Neutrophil (primary cell): ENCODE measurements at regions not wholly inside any gene's neighbourhood (a gene's known extent, or its start where the extent isn't known, plus 50 kb on each side); places are given as distances from the start of the nearest gene placed in this dataset.

Experiments
- H3K27ac ChIP-seq: fragments of 200-600 bp; sonication (generic); 2 replicates; pipeline ENCODE4 v1.5.1; 2016; ENCODE audit warnings: mild to moderate bottlenecking, moderate library complexity
- H3K27me3 ChIP-seq: fragments of 200-600 bp; sonication (generic); 2 replicates; pipeline ENCODE4 v1.6.0; 2016; ENCODE audit warnings: mild to moderate bottlenecking
- H3K36me3 ChIP-seq: fragments of 200-600 bp; sonication (generic); 2 replicates; pipeline ENCODE4 v1.5.1; 2017
- H3K4me1 ChIP-seq, 2 experiments: fragments of 200-600 bp in 1 of 2; sonication (generic) in 1 of 2; 1 replicate in 1 of 2; 2 replicates in 1 of 2; pipeline versions ENCODE4 v1.5.1 to v1.6.1; 2013 to 2016; ENCODE audit warnings: low read depth in 1 of 2, low read length in 1 of 2, mild to moderate bottlenecking in 1 of 2, moderate library complexity in 1 of 2; ENCODE audit not compliant: control insufficient read depth in 1 of 2, insufficient read depth in 1 of 2
- H3K4me3 ChIP-seq, 2 experiments: fragments of 200-600 bp in 1 of 2; sonication (generic) in 1 of 2; 1 replicate in 1 of 2; 2 replicates in 1 of 2; pipeline ENCODE4 v1.5.1; 2013 to 2016; ENCODE audit warnings: low read depth in 1 of 2, low read length in 1 of 2, mild to moderate bottlenecking in 1 of 2, moderate library complexity in 1 of 2
- H3K9me3 ChIP-seq: fragments of 200-600 bp; sonication (generic); 2 replicates; pipeline ENCODE4 v1.5.1; 2016
- TF ChIP-seq, protein P1 (sequence below): fragments of 200-600 bp; sonication (generic); IDR thresholded peaks from 2 replicates; pipeline ENCODE4 v1.5.1; 2016; ENCODE audit warnings: antibody characterized with exemption

DNA sequence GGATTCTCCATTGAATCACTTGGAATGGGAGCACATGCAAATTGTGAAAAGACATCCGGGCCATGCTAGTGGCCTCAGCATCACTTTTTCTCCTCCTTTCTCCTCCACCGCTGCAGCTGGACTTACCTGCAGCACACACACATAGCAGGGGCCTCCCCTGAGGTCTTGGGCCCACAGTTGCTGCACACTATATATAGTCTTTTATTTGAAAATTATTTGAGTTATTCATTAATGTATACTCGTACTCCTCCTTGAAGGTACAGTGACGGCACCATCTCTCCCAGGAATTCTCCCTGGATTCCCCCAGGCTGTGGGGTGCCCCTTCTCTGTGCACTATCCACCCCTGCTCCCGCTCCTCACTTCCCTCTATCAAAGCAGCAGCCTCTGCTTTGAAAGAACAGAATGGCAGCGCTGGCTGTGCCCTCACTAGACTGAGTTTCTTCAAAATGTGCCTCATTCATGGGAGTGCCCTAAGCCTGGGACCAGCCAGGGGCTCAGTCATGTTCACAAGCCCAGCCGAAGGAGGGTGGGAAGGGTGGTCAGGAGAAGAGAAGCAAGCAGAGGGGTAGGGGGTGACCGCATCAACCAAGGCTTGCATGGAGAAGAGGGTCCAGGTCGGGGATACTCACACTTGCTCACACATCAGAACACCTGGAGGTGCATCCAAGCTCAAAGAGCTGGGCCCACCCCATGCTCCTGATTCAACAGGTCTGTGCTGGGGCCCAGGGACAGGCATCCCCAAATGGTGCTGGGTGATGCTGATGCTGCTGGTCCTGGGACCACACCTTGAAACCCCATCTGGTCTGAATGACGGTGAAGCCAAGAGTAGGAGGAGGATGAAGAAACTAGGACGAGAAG, 156.2 kb upstream of the ZMIZ1 start:
- H3K4me3 ChIP-seq, result no peak overlapping the region
- TF ChIP-seq, protein P1, sequence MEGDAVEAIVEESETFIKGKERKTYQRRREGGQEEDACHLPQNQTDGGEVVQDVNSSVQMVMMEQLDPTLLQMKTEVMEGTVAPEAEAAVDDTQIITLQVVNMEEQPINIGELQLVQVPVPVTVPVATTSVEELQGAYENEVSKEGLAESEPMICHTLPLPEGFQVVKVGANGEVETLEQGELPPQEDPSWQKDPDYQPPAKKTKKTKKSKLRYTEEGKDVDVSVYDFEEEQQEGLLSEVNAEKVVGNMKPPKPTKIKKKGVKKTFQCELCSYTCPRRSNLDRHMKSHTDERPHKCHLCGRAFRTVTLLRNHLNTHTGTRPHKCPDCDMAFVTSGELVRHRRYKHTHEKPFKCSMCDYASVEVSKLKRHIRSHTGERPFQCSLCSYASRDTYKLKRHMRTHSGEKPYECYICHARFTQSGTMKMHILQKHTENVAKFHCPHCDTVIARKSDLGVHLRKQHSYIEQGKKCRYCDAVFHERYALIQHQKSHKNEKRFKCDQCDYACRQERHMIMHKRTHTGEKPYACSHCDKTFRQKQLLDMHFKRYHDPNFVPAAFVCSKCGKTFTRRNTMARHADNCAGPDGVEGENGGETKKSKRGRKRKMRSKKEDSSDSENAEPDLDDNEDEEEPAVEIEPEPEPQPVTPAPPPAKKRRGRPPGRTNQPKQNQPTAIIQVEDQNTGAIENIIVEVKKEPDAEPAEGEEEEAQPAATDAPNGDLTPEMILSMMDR, result no peak
- H3K9me3 ChIP-seq, result no peaks in the 10 kb centered on the region
- no peaks in the 10 kb centered on the region for H3K27me3 ChIP-seq
- no peak overlapping the region for H3K27ac ChIP-seq
- H3K4me1 ChIP-seq, result no peaks in the 10 kb centered on the region
- no peaks in the 10 kb centered on the region for H3K36me3 ChIP-seq

DNA sequence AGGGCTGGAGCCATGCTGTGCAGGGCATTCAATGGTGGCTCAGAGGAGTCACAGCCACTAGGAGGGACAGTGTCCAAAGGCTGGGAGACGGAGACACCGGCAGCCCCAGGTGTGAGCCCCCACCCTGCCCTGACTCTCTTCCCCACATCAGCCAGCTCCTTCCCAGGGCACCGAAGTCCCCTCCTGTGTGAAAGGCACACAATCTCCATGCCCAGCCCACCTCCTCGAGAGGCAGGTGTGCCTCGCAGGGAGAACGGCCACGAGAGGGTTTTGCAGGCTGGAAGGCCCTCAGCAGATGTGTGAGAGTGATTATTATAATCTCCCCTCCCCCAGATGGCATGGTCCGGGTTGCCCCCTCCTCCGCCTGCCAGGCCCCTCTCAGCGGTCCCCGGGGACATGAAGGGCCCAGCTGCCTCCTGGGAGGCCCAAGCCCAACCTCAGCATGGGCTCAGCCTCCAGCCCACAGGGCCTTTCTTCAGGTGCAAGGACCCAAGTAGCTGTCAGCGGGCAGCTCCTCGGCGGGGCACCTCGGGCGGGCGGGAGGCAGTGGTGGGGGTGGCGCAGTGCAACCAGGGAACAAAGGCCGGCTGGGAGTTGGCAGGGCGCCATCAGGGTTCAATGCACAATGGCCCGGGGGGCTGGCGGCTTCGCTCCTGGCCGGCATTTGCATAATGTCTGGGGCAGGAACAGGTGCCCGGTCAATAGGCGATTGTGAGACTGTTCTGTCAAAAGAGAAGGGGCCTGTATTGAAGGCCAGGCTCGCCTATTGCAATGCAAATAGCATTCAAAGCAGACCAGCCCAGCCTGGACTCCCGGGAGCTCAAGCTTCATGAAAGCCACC, 155.3 kb upstream of the ZMIZ1 start:
- H3K4me1 ChIP-seq, result no peaks in the 10 kb centered on the region
- H3K4me3 ChIP-seq, result no peak overlapping the region
- no peaks in the 10 kb centered on the region for H3K9me3 ChIP-seq
- no peaks in the 10 kb centered on the region for H3K36me3 ChIP-seq
- no peaks in the 10 kb centered on the region for H3K27me3 ChIP-seq
- TF ChIP-seq, protein P1, result no peak
- H3K27ac ChIP-seq, result no peak overlapping the region

DNA sequence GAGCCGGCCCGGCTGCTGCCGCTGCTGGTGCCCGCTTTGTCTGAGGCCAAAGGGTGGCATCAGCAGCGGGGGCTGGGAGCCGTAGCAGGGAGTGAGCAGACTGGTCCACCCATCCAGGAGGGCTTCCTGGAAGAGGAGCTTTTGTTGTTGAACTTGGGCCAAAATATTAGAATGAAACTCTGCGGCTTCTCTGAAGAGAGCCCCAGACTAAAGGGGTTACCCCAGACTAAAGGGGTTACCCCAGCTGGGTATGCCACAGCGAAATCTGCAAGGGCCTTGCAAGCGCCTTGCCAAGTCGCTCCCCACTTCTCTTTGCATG, 154.7 kb upstream of the ZMIZ1 start:
- H3K4me3 ChIP-seq, result no peak overlapping the region
- H3K27ac ChIP-seq, result no peak overlapping the region
- H3K27me3 ChIP-seq, result no peaks in the 10 kb centered on the region
- no peaks in the 10 kb centered on the region for H3K36me3 ChIP-seq
- H3K9me3 ChIP-seq, result no peaks in the 10 kb centered on the region
- TF ChIP-seq, protein P1, result no peak
- no peaks in the 10 kb centered on the region for H3K4me1 ChIP-seq

DNA sequence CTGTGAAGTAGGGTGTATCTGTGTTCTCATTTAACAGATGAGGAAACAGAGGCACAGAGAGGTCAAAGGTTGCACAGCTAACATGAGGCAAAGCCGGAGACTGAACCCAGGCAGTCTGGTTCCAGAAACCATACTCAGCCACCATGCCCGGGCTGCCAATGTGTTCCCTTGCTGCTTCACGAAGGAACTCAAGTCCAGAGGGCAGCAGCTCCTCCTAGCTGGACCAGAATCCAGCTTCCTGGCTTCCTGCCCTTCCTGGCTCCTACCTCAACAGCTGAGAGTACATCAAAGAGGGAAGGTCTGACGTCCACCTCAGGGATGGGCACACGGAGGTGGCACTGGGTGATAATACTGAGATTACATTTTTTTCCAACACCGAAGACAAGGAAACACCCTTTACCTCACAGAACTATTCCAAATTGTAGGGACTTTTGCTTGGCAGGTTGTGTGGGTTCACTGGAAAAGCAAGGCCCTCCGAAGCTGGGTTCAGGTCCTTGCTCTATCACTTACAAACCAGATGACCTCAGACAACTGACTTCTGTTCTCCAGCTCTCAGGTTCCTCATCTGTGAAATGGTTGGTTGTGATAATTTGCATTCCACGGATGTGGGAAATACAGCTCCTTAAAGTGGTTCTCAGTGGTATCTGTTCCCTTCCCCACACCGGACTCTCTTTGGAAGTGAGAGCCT, 154.1 kb upstream of the ZMIZ1 start:
- Histone ChIP-seq H3K4me1 (no peaks in the 10 kb centered on the region), H3K9me3 (no peaks in the 10 kb centered on the region), H3K4me3 (no peak overlapping the region), H3K27ac (no peak overlapping the region), H3K36me3 (no peaks in the 10 kb centered on the region), H3K27me3 (no peaks in the 10 kb centered on the region)
- TF ChIP-seq, protein P1, result no peak

DNA sequence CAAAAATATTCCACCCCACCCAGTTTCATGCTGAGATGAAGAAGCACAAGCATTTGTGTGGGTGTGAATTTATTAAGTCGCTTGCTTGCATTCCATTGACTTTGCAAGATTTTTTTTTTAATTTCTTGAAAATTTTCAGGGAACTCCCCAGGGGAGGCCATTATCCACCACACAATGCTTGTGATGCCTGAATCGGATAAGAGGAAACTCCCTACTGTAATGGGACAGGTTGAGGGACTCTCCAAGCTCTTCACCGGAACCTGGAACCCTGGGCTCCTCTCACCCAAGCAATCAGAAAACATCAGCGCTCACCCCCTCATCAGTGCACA, 153.6 kb upstream of the ZMIZ1 start:
- TF ChIP-seq, protein P1, result no peak
- Histone ChIP-seq H3K27me3 (no peaks in the 10 kb centered on the region), H3K9me3 (no peaks in the 10 kb centered on the region), H3K4me3 (no peak overlapping the region), H3K36me3 (no peaks in the 10 kb centered on the region), H3K4me1 (no peaks in the 10 kb centered on the region), H3K27ac (no peak overlapping the region)
